Endothelial cell of umbilical vein (primary cell): ENCODE measurements at regions not wholly inside any gene's neighbourhood (a gene's known extent, or its start where the extent isn't known, plus 50 kb on each side); places are given as distances from the start of the nearest gene placed in this dataset.

Experiments
- BruUV-seq: library from RNA; stranded (reverse); fragments of 400-500 nt; replicated peaks from 2 replicates; lab custom pipeline; 2021; lab: Mats Ljungman, UMichigan
- CTCF ChIA-PET: fragments of 300-600, 350-600 bp; sonication (Branson Sonifier 250); formaldehyde crosslinking; loops from one replicate; lab custom pipeline; 2021; ENCODE audit warnings: antibody characterized with exemption, inconsistent platforms; lab: Charles Lee
- POLR2A ChIA-PET: fragments of 300-600, 350-600 bp; sonication (Branson Sonifier 250); formaldehyde crosslinking; loops from one replicate; lab custom pipeline; 2021; ENCODE audit warnings: antibody characterized with exemption, inconsistent platforms; lab: Charles Lee
- DNase-seq: peaks from one replicate; pipeline ENCODE4 v3.0.0-alpha.2; 2011; ENCODE audit warnings: low read depth, low spot score
- FAIRE-seq: peaks from 2 replicates; lab custom pipeline; 2011; peaks lifted over from hg19 to GRCh38; lab: Jason Lieb, UNC
- H2AFZ ChIP-seq: 2 replicates; pipeline ENCODE4 v1.6.0; 2012; ENCODE audit warnings: low read depth, low read length, control low read depth, inconsistent platforms
- H3K27ac ChIP-seq: 2 replicates; pipeline ENCODE4 v1.5.1; 2011; ENCODE audit warnings: low read depth, mild to moderate bottlenecking, control low read depth, low read length, moderate library complexity; ENCODE audit not compliant: insufficient read depth
- H3K27me3 ChIP-seq, 2 experiments: 2 replicates each; pipeline versions ENCODE4 v1.6.0 to v1.6.1; 2011; ENCODE audit warnings: low read length in 2 of 2, mixed read lengths in 1 of 2; ENCODE audit not compliant: control insufficient read depth in 2 of 2, insufficient read depth in 2 of 2
- H3K36me3 ChIP-seq, 2 experiments: 2 replicates in 1 of 2; 3 replicates in 1 of 2; pipeline ENCODE4 v1.5.1; 2011; ENCODE audit warnings: low read length in 2 of 2, mild to moderate bottlenecking in 1 of 2, moderate library complexity in 1 of 2; ENCODE audit not compliant: control insufficient read depth in 2 of 2, insufficient read depth in 2 of 2; ENCODE audit errors: extremely low read depth in 1 of 2
- H3K4me1 ChIP-seq: 3 replicates; pipeline ENCODE4 v1.5.1; 2011; ENCODE audit warnings: mild to moderate bottlenecking, low read length; ENCODE audit not compliant: control insufficient read depth, insufficient read depth; ENCODE audit errors: extremely low read depth
- H3K4me2 ChIP-seq: 2 replicates; pipeline ENCODE4 v1.6.1; 2011; ENCODE audit warnings: low read length, control low read depth, mixed read lengths; ENCODE audit not compliant: insufficient read depth
- H3K4me3 ChIP-seq, 3 experiments: fragments of 200-600 bp in 1 of 3; sonication (generic), shearing (Covaris generic) in 1 of 3; replicated peaks in 1 of 3; 2 replicates each; pipeline ENCODE4 v1.5.1; 2011 to 2016; ENCODE audit warnings: control low read depth in 3 of 3, low read length in 3 of 3, mild to moderate bottlenecking in 2 of 3, inconsistent platforms in 1 of 3, low read depth in 1 of 3, moderate library complexity in 1 of 3; ENCODE audit not compliant: insufficient read depth in 1 of 3
- H3K79me2 ChIP-seq: 2 replicates; pipeline ENCODE4 v1.6.0; 2012; ENCODE audit warnings: low read length, inconsistent platforms; ENCODE audit not compliant: control insufficient read depth, insufficient read depth
- H3K9ac ChIP-seq: replicated peaks from 2 replicates; pipeline ENCODE3; 2011; ENCODE audit warnings: low read length, control low read depth; ENCODE audit not compliant: insufficient read depth; ENCODE audit errors: extremely low read depth
- H3K9me1 ChIP-seq: replicated peaks from 3 replicates; pipeline ENCODE4 v1.6.0; 2011; ENCODE audit warnings: mild to moderate bottlenecking, low read length; ENCODE audit not compliant: control insufficient read depth, insufficient read depth; ENCODE audit errors: extremely low read depth
- H3K9me3 ChIP-seq: replicated peaks from 2 replicates; pipeline ENCODE4 v1.5.1; 2012; ENCODE audit warnings: low read length, inconsistent platforms; ENCODE audit not compliant: control insufficient read depth, insufficient read depth
- H4K20me1 ChIP-seq: replicated peaks from 2 replicates; pipeline ENCODE3; 2011; ENCODE audit warnings: mild to moderate bottlenecking, low read length; ENCODE audit not compliant: control insufficient read depth, insufficient read depth; ENCODE audit errors: extremely low read depth
- EZH2 ChIP-seq: IDR thresholded peaks from 2 replicates; pipeline ENCODE4 v1.6.1; 2012; ENCODE audit warnings: borderline replicate concordance, low read depth, mild to moderate bottlenecking, moderate library complexity, low read length, inconsistent platforms; ENCODE audit not compliant: severe bottlenecking
- FOS ChIP-seq: IDR thresholded peaks from 2 replicates; pipeline ENCODE4 v1.6.1; 2011; ENCODE audit warnings: mild to moderate bottlenecking, low read length, moderate library complexity, borderline replicate concordance; ENCODE audit not compliant: insufficient read depth
- GATA2 ChIP-seq: IDR thresholded peaks from 2 replicates; pipeline ENCODE4 v1.7.0; 2011; ENCODE audit warnings: low read depth, mild to moderate bottlenecking, moderate library complexity, mixed read lengths, low read length; ENCODE audit not compliant: insufficient read length, insufficient read depth
- JUN ChIP-seq: IDR thresholded peaks from 2 replicates; pipeline ENCODE4 v1.6.1; 2011; ENCODE audit warnings: borderline replicate concordance, low read depth; ENCODE audit not compliant: insufficient read length, insufficient read depth
- MYC ChIP-seq: IDR thresholded peaks from one replicate; pipeline ENCODE4 v1.6.1; 2011; ENCODE audit warnings: mild to moderate bottlenecking, low read depth, low read length
- POLR2A ChIP-seq: IDR thresholded peaks from 2 replicates; pipeline ENCODE4 v1.6.1; 2012; ENCODE audit warnings: low read depth, mild to moderate bottlenecking, control low read depth, low read length
- POLR2AphosphoS5 ChIP-seq: IDR thresholded peaks from 2 replicates; pipeline ENCODE4 v1.6.1; 2012; ENCODE audit warnings: low read depth, mild to moderate bottlenecking, control low read depth, low read length, moderate library complexity; ENCODE audit not compliant: insufficient read depth
- dilution Hi-C: fragments of 300-500 bp; cut with MboI; formaldehyde crosslinking; loops from one replicate; pipeline ENCODE4 v1.15.0; 2019; ENCODE audit warnings: low sequenced_read_pairs; ENCODE audit not compliant: extremely low pct_ligation_motif_present
- intact Hi-C: fragments of 100-400 bp; cut with micrococcal nuclease; formaldehyde crosslinking; loops from one replicate; pipeline ENCODE4 v1.10.0; 2022
- TF ChIP-seq, protein P1 (sequence below): IDR thresholded peaks from 2 replicates; pipeline ENCODE4 v1.6.1; 2011; ENCODE audit not compliant: insufficient read depth, insufficient read length
- TF ChIP-seq, protein P2 (sequence below), 2 donors: IDR thresholded peaks; 1 replicate in 1 of 2; 2 replicates in 1 of 2; pipeline ENCODE4 v1.5.1; 2011; ENCODE audit warnings: low read length in 2 of 2, mild to moderate bottlenecking in 2 of 2, moderate library complexity in 2 of 2, control low read depth in 1 of 2, inconsistent platforms in 1 of 2, low read depth in 1 of 2; ENCODE audit not compliant: insufficient read depth in 1 of 2; ENCODE audit errors: extremely low read depth in 1 of 2

DNA sequence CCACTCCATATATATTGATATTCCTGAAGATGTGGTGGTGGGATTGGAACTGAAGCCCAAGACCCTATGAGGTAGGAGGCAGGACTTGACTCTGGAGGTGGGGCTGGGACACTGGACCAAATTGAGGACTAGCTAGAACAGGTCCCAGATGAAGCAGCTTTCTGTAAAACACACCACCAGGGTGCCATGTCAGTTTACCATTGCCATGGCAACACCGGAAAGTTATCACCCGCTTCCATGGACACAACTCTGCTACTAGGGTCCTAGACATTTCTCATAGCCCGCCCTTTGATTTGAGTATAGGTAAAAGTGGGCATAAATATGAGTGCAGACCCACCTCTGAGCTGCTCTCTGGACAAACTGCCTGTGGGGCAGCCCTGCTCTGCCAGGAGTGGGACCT lies 490.5 kb upstream of the PFKP start:
- TF ChIP-seq, protein P1, sequence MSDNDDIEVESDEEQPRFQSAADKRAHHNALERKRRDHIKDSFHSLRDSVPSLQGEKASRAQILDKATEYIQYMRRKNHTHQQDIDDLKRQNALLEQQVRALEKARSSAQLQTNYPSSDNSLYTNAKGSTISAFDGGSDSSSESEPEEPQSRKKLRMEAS: no peak
- no peak for TF ChIP-seq POLR2AphosphoS5
- TF ChIP-seq EZH2: no peak
- TF ChIP-seq JUN: no peak
- TF ChIP-seq POLR2A: no peak
- TF ChIP-seq, protein P2, sequence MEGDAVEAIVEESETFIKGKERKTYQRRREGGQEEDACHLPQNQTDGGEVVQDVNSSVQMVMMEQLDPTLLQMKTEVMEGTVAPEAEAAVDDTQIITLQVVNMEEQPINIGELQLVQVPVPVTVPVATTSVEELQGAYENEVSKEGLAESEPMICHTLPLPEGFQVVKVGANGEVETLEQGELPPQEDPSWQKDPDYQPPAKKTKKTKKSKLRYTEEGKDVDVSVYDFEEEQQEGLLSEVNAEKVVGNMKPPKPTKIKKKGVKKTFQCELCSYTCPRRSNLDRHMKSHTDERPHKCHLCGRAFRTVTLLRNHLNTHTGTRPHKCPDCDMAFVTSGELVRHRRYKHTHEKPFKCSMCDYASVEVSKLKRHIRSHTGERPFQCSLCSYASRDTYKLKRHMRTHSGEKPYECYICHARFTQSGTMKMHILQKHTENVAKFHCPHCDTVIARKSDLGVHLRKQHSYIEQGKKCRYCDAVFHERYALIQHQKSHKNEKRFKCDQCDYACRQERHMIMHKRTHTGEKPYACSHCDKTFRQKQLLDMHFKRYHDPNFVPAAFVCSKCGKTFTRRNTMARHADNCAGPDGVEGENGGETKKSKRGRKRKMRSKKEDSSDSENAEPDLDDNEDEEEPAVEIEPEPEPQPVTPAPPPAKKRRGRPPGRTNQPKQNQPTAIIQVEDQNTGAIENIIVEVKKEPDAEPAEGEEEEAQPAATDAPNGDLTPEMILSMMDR (IDR thresholded peaks at IDR 0.05; ENCODE audit: extremely low read depth in 1 of 2, insufficient read depth in 1 of 2, low read depth in 1 of 2, low read length in 2 of 2): no peak
- TF ChIP-seq GATA2: no peak
- no peak for TF ChIP-seq MYC
- TF ChIP-seq FOS: no peak
- H3K9ac ChIP-seq: no peak overlapping the region
- H3K36me3 ChIP-seq: no peaks in the 10 kb centered on the region
- intact Hi-C loops (no loop called here), dilution Hi-C loops (no loop called here)
- POLR2A ChIA-PET: no interaction called here
- DNase-seq (no peak), FAIRE-seq (no peak)
- H3K4me1 ChIP-seq: no peaks in the 10 kb centered on the region
- H3K79me2 ChIP-seq: no peaks in the 10 kb centered on the region
- CTCF ChIA-PET: no interaction called here
- no peaks in the 10 kb centered on the region for H3K9me3 ChIP-seq
- H2AFZ ChIP-seq: no peak overlapping the region
- H4K20me1 ChIP-seq: no peaks in the 10 kb centered on the region
- H3K4me2 ChIP-seq: no peak overlapping the region
- H3K27me3 ChIP-seq: no peaks in the 10 kb centered on the region
- H3K4me3 ChIP-seq: no peak overlapping the region
- no peaks in the 10 kb centered on the region for H3K9me1 ChIP-seq
- no peak overlapping the region for H3K27ac ChIP-seq
- BruUV-seq: no TSS peak
